ENCODE measurements at regions not wholly inside any gene's neighbourhood (a gene's known extent, or its start where the extent isn't known, plus 50 kb on each side); places are given as distances from the start of the nearest gene placed in this dataset.

DNA sequence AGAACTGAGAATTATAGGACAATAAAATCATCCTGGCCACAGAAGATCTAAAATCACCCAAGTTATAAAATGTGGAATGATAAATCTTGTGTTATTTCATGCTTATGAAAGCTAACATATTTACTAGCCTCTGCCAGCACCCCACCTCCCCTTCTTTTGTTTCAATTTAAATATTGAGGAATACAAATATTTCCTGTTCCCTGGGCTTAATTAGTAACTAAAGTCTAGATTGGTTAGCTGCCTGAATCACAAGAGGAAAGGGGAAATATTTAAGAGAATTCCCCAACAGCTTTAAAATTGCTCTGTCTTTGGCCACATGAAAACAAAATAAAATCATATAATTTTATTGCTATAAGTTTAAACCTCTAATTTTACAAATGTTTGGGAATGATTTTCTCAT, 287.0 kb downstream of the PRELID2 start:
- H3K4me2 ChIP-seq = no peak overlapping the region
- no peak for TF ChIP-seq JUNB (IDR thresholded peaks at IDR 0.05; ENCODE audit: unreplicated experiment)
- no peak for TF ChIP-seq ZNF331 (CRISPR knock-in tag; IDR thresholded peaks at IDR 0.05; ENCODE audit: low read depth)
- TF ChIP-seq EZH2phosphoT487 (IDR thresholded peaks at IDR 0.05; ENCODE audit: unreplicated experiment) = no peak
- TF ChIP-seq POLR2AphosphoS5 (IDR thresholded peaks at IDR 0.05; ENCODE audit: low read depth) = no peak
- no peak for TF ChIP-seq NANOG (IDR thresholded peaks at IDR 0.05; ENCODE audit: borderline replicate concordance)
- TF ChIP-seq, protein P1, sequence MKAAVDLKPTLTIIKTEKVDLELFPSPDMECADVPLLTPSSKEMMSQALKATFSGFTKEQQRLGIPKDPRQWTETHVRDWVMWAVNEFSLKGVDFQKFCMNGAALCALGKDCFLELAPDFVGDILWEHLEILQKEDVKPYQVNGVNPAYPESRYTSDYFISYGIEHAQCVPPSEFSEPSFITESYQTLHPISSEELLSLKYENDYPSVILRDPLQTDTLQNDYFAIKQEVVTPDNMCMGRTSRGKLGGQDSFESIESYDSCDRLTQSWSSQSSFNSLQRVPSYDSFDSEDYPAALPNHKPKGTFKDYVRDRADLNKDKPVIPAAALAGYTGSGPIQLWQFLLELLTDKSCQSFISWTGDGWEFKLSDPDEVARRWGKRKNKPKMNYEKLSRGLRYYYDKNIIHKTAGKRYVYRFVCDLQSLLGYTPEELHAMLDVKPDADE (IDR thresholded peaks at IDR 0.05) = no peak
- TF ChIP-seq CREB1 (CRISPR knock-in tag; IDR thresholded peaks at IDR 0.05; ENCODE audit: low read depth) = no peak
- no peak for TF ChIP-seq EZH2 (IDR thresholded peaks at IDR 0.05; ENCODE audit: low read depth, unreplicated experiment)
- no peak for TF ChIP-seq REST (IDR thresholded peaks at IDR 0.05; ENCODE audit: unreplicated experiment)
- TF ChIP-seq, protein P2, sequence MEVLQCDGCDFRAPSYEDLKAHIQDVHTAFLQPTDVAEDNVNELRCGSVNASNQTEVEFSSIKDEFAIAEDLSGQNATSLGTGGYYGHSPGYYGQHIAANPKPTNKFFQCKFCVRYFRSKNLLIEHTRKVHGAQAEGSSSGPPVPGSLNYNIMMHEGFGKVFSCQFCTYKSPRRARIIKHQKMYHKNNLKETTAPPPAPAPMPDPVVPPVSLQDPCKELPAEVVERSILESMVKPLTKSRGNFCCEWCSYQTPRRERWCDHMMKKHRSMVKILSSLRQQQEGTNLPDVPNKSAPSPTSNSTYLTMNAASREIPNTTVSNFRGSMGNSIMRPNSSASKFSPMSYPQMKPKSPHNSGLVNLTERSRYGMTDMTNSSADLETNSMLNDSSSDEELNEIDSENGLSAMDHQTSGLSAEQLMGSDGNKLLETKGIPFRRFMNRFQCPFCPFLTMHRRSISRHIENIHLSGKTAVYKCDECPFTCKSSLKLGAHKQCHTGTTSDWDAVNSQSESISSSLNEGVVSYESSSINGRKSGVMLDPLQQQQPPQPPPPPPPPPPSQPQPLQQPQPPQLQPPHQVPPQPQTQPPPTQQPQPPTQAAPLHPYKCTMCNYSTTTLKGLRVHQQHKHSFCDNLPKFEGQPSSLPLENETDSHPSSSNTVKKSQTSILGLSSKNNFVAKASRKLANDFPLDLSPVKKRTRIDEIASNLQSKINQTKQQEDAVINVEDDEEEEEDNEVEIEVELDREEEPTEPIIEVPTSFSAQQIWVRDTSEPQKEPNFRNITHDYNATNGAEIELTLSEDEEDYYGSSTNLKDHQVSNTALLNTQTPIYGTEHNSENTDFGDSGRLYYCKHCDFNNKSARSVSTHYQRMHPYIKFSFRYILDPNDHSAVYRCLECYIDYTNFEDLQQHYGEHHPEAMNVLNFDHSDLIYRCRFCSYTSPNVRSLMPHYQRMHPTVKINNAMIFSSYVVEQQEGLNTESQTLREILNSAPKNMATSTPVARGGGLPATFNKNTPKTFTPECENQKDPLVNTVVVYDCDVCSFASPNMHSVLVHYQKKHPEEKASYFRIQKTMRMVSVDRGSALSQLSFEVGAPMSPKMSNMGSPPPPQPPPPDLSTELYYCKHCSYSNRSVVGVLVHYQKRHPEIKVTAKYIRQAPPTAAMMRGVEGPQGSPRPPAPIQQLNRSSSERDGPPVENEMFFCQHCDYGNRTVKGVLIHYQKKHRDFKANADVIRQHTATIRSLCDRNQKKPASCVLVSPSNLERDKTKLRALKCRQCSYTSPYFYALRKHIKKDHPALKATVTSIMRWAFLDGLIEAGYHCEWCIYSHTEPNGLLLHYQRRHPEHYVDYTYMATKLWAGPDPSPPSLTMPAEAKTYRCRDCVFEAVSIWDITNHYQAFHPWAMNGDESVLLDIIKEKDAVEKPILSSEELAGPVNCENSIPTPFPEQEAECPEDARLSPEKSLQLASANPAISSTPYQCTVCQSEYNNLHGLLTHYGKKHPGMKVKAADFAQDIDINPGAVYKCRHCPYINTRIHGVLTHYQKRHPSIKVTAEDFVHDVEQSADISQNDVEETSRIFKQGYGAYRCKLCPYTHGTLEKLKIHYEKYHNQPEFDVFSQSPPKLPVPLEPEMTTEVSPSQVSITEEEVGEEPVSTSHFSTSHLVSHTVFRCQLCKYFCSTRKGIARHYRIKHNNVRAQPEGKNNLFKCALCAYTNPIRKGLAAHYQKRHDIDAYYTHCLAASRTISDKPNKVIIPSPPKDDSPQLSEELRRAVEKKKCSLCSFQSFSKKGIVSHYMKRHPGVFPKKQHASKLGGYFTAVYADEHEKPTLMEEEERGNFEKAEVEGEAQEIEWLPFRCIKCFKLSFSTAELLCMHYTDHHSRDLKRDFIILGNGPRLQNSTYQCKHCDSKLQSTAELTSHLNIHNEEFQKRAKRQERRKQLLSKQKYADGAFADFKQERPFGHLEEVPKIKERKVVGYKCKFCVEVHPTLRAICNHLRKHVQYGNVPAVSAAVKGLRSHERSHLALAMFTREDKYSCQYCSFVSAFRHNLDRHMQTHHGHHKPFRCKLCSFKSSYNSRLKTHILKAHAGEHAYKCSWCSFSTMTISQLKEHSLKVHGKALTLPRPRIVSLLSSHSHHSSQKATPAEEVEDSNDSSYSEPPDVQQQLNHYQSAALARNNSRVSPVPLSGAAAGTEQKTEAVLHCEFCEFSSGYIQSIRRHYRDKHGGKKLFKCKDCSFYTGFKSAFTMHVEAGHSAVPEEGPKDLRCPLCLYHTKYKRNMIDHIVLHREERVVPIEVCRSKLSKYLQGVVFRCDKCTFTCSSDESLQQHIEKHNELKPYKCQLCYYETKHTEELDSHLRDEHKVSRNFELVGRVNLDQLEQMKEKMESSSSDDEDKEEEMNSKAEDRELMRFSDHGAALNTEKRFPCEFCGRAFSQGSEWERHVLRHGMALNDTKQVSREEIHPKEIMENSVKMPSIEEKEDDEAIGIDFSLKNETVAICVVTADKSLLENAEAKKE (CRISPR knock-in tag; IDR thresholded peaks at IDR 0.05) = no peak
- no peak for TF ChIP-seq ZNF114 (CRISPR knock-in tag; IDR thresholded peaks at IDR 0.05)
- no peaks in the 10 kb centered on the region for H4K20me1 ChIP-seq (replicated peaks; ENCODE audit: insufficient read depth)
- H3K79me2 ChIP-seq (replicated peaks; ENCODE audit: insufficient read depth) = no peaks in the 10 kb centered on the region
- H3K27ac ChIP-seq (ENCODE audit: low read depth) = no peak overlapping the region
- Mint-ChIP-seq H3K9me3 (no peaks in the 10 kb centered on the region), H3K27ac (no peak overlapping the region; the same call in 1 of the 2 replicates), H3K4me3 (no peak overlapping the region), H3K36me3 (ENCODE audit: low read depth) (no peaks in the 10 kb centered on the region), H3K4me1 (peaks cover under 1% of the 10 kb centered on the region; the same call in 2 of the 3 replicates), H3K27me3 (ENCODE audit: insufficient read depth, low read depth, poor library complexity) (no peaks in the 10 kb centered on the region)
- H3K27me3 ChIP-seq (ENCODE audit: insufficient read depth) = no peaks in the 10 kb centered on the region
- ATAC-seq (no peak), DNase-seq (ENCODE audit: low spot score) (no peak)
- H3K4me1 ChIP-seq (ENCODE audit: insufficient read depth) = no peaks in the 10 kb centered on the region
- H3K36me3 ChIP-seq (ENCODE audit: insufficient read depth) = no peaks in the 10 kb centered on the region
- H3K9me2 ChIP-seq (ENCODE audit: insufficient read depth) = peaks cover 7% of the 10 kb centered on the region
- no peaks in the 10 kb centered on the region for H3F3A ChIP-seq (replicated peaks; ENCODE audit: low read depth)
- H2AFZ ChIP-seq = no peak overlapping the region
- no peak overlapping the region for H3K4me3 ChIP-seq

Data from GM23338 (cell line).